ENCODE measurements at regions not wholly inside any gene's neighbourhood (a gene's known extent, or its start where the extent isn't known, plus 50 kb on each side); places are given as distances from the start of the nearest gene placed in this dataset.

DNA sequence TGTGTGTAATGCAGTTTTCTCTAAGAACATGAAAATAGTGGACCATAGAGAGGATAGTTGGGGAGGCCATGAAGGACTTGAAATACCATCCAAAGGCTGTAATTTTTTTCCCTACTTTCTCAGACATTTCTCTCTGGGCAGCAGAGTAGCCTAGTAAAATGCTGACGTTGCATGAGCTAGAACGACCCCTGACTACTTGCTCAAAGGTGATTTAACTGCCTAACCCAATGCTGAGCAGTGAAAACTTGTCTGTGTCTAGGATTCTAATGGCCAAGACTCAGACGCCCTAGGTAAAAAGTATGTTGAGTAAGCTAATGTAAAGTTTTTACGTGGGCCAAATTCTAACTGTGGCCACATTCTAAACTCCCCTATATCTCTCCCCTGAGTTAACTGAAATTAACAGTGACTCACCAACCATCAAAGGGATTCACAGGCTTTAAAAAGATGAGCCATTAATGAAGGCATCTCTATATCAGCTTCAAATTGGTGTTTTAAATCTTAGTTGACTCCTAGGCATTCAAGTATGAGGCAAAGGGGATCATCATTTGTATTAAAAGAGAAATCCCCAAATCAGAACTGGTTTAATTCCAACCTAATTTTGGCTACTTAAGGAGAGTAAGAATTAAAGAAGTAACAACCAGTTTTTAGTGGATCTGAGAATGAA lies 121.0 kb upstream of the GAS1 start:
- no peak for TF ChIP-seq CTCF (IDR thresholded peaks at IDR 0.05)
- TF ChIP-seq EP300 (IDR thresholded peaks at IDR 0.05): no peak
- TF ChIP-seq POLR2AphosphoS5 (IDR thresholded peaks at IDR 0.05): no peak

Measured in esophagus muscularis mucosa (tissue), 4 donors.